Erythroblast (primary cell): ENCODE measurements at regions not wholly inside any gene's neighbourhood (a gene's known extent, or its start where the extent isn't known, plus 50 kb on each side); places are given as distances from the start of the nearest gene placed in this dataset.
"Not testable (repeated sequence)": the region's sequence is repeated elsewhere in the genome, so short reads cannot be mapped to it uniquely, and the experiment has no call there.

Experiments
- GATA1 ChIP-seq: IDR thresholded peaks from 2 replicates; pipeline ENCODE4 v1.6.1; 2011; ENCODE audit warnings: low read depth, mild to moderate bottlenecking, control low read depth, low read length, moderate library complexity
- POLR2A ChIP-seq: IDR thresholded peaks from 2 replicates; pipeline ENCODE4 v1.6.1; 2011; ENCODE audit warnings: mild to moderate bottlenecking, low read length

- TF ChIP-seq POLR2A, GATA1: not testable (repeated sequence)
Observed at GRCh38 chr12:127048525-127048924, 1218.4 kb upstream of the TMEM132C start.
